Activated CD8-positive, alpha-beta T cell treated with anti-CD3 and anti-CD28 coated beads for 36 hours (primary cell): ENCODE measurements at regions not wholly inside any gene's neighbourhood (a gene's known extent, or its start where the extent isn't known, plus 50 kb on each side); places are given as distances from the start of the nearest gene placed in this dataset.

ENCODE experiments used
- ATAC-seq: fragments of 200-7000 bp; cut with Tn5 transposase; one replicate; pipeline ENCODE4 v1.10.0; 2021; ENCODE audit warnings: mild to moderate bottlenecking, moderate library complexity
- CTCF ChIA-PET: fragments of 350-600 bp; sonication (Branson Sonifier 250); formaldehyde crosslinking; loops from one replicate; lab custom pipeline; 2021; ENCODE audit warnings: antibody characterized with exemption; lab: Charles Lee
- POLR2A ChIA-PET: fragments of 350-600 bp; sonication (Branson Sonifier 250); formaldehyde crosslinking; loops from one replicate; lab custom pipeline; 2021; ENCODE audit warnings: antibody characterized with exemption; lab: Charles Lee
- DNase-seq: peaks from one replicate; pipeline ENCODE4 v3.0.0-alpha.2; 2020
- H3K27ac Mint-ChIP-seq: one replicate; pipeline ENCODE4 v1.8.0; 2021; ENCODE audit warnings: mild to moderate bottlenecking, mixed read lengths
- H3K27me3 Mint-ChIP-seq: one replicate; pipeline ENCODE4 v1.8.0; 2021; ENCODE audit warnings: mixed read lengths
- H3K36me3 Mint-ChIP-seq: one replicate; pipeline ENCODE4 v1.8.0; 2021; ENCODE audit warnings: low read depth, mixed read lengths
- H3K4me1 Mint-ChIP-seq: one replicate; pipeline ENCODE4 v1.8.0; 2021; ENCODE audit warnings: low read depth, mixed read lengths
- H3K4me3 Mint-ChIP-seq: one replicate; pipeline ENCODE4 v1.8.0; 2021; ENCODE audit warnings: mild to moderate bottlenecking, moderate library complexity, mixed read lengths
- H3K9me3 Mint-ChIP-seq: one replicate; pipeline ENCODE4 v1.8.0; 2021; ENCODE audit warnings: mixed read lengths
- intact Hi-C: fragments of 100-400 bp; cut with micrococcal nuclease; formaldehyde crosslinking; loops from one replicate; pipeline ENCODE4 v1.10.0; 2022
- TF ChIP-seq, protein P1 (sequence below): fragments of 200-600 bp; IDR thresholded peaks from one replicate; pipeline ENCODE4 v1.8.0; 2022; ENCODE audit warnings: antibody characterized with exemption, mild to moderate bottlenecking

GRCh38 chr11:123308077-123308476, 113.0 kb upstream of the CLMP start:
- ChIA-PET CTCF (interaction anchor here (1.1 to 2.2 kb wide), 5 partner anchors 10 to 247 kb away, joined by 3 to 7 read pairs (median 3); no protein-coding TSS in a partner anchor), POLR2A (no interaction called here)
- Mint-ChIP-seq H3K27me3 (peaks cover 11% of the 10 kb centered on the region), H3K4me1 (peaks cover 17% of the 10 kb centered on the region), H3K27ac (no peak overlapping the region), H3K9me3 (no peaks in the 10 kb centered on the region), H3K4me3 (no peak overlapping the region), H3K36me3 (no peaks in the 10 kb centered on the region)
- DNase-seq: no peak
- intact Hi-C loops: no loop called here
- TF ChIP-seq, protein P1, sequence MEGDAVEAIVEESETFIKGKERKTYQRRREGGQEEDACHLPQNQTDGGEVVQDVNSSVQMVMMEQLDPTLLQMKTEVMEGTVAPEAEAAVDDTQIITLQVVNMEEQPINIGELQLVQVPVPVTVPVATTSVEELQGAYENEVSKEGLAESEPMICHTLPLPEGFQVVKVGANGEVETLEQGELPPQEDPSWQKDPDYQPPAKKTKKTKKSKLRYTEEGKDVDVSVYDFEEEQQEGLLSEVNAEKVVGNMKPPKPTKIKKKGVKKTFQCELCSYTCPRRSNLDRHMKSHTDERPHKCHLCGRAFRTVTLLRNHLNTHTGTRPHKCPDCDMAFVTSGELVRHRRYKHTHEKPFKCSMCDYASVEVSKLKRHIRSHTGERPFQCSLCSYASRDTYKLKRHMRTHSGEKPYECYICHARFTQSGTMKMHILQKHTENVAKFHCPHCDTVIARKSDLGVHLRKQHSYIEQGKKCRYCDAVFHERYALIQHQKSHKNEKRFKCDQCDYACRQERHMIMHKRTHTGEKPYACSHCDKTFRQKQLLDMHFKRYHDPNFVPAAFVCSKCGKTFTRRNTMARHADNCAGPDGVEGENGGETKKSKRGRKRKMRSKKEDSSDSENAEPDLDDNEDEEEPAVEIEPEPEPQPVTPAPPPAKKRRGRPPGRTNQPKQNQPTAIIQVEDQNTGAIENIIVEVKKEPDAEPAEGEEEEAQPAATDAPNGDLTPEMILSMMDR: no peak
- ATAC-seq: no peak

- H3K27ac Mint-ChIP-seq: no peak overlapping the region
- CTCF ChIA-PET: interaction anchor here (0.8 to 2.2 kb wide), 7 partner anchors 10 to 247 kb away, joined by 3 to 7 read pairs (median 3); no protein-coding TSS in a partner anchor
- intact Hi-C loops: no loop called here
- POLR2A ChIA-PET: no interaction called here
- DNase-seq (no peak), ATAC-seq (no peak)
- no peaks in the 10 kb centered on the region for H3K36me3 Mint-ChIP-seq
- H3K9me3 Mint-ChIP-seq: no peaks in the 10 kb centered on the region
- peaks cover 24% of the 10 kb centered on the region for H3K4me1 Mint-ChIP-seq
- H3K4me3 Mint-ChIP-seq: no peak overlapping the region
- H3K27me3 Mint-ChIP-seq: peaks cover 11% of the 10 kb centered on the region
- TF ChIP-seq, protein P1: no peak
Observed at GRCh38 chr11:123307276-123307675, 112.2 kb upstream of the CLMP start.

DNA sequence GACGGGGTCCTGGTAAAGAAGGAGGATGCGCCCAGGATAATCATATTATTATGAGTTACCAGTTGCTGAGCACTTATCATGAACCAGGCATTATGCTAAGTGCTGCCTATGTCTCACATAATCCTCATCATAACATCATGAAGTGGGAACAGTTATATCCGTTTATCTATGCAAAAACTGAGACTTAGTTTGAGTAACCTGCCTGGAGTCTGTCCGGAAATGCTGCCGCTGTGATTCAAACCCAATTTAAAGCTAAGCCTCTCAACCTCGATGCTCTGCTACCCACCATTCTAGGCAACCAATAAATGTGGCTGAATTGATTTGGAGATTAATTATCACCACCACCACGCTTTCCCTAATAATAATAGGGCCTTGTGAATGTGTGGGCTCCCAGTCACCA, 111.5 kb upstream of the CLMP start:
- DNase-seq: no peak
- H3K36me3 Mint-ChIP-seq: no peaks in the 10 kb centered on the region
- POLR2A ChIA-PET: no interaction called here

DNA sequence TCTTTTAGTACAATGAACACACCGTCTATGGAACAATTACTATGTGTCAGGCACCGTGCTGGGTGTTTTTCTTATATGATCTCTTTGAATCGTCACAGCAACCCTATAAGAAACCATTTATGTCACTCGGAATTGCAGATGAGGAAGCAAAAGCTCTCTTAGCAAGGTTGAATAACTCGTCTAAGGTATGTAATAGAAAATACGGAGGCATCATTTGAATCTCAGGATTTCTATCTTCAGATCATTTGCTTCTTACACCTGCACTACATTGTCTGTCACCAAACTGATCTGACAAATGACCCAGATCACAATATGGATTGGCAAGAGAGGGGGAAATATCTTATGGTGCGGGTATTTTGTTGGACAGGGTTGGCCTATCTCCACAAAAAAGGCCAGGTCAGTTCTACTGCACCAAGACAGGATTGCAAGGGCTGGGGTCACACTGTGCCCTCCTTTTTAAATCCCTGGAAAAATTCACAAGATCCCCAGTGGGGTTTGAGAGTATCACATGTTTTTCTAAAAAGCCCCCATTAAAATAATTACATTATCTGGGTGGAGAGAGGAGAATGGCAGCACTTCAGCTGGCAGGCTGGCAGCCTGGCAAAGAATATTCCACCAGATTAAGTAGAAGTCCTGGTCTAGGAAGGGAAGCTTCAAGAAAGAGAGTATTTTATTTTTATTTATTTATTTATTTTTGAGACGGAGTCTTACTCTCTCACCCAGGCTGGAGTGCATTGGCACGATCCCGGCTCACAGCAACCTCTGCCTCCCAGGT, 110.7 kb upstream of the CLMP start:
- Mint-ChIP-seq H3K4me3 (no peak overlapping the region), H3K9me3 (no peaks in the 10 kb centered on the region), H3K4me1 (peaks cover 36% of the 10 kb centered on the region), H3K27ac (no peak overlapping the region), H3K27me3 (peaks cover 15% of the 10 kb centered on the region), H3K36me3 (no peaks in the 10 kb centered on the region)
- no peak for DNase-seq
- ATAC-seq: no peak
- POLR2A ChIA-PET: no interaction called here
- TF ChIP-seq, protein P1: no peak
- intact Hi-C loops: no loop called here
- CTCF ChIA-PET: interaction anchor here (0.7 to 2.2 kb wide), 5 partner anchors 12 to 102 kb away, joined by 3 to 7 read pairs (median 4); no protein-coding TSS in a partner anchor

More for the DNA sequence above, 111.5 kb upstream of the CLMP start:
- no peak for ATAC-seq
- TF ChIP-seq, protein P1: no peak
- Mint-ChIP-seq H3K4me3 (no peak overlapping the region), H3K27ac (no peak overlapping the region), H3K9me3 (no peaks in the 10 kb centered on the region), H3K4me1 (peaks cover 29% of the 10 kb centered on the region), H3K27me3 (peaks cover 11% of the 10 kb centered on the region)
- CTCF ChIA-PET: interaction anchor here (1.0 to 2.2 kb wide), 5 partner anchors 11 to 67 kb away, joined by 3 to 7 read pairs (median 4); no protein-coding TSS in a partner anchor
- intact Hi-C loops: no loop called here
